Neutrophil (primary cell): ENCODE measurements at regions not wholly inside any gene's neighbourhood (a gene's known extent, or its start where the extent isn't known, plus 50 kb on each side); places are given as distances from the start of the nearest gene placed in this dataset.
"Not testable (repeated sequence)": the region's sequence is repeated elsewhere in the genome, so short reads cannot be mapped to it uniquely, and the experiment has no call there.

ENCODE experiments used
- H3K27ac ChIP-seq: fragments of 200-600 bp; sonication (generic); 2 replicates; pipeline ENCODE4 v1.5.1; 2016; ENCODE audit warnings: mild to moderate bottlenecking, moderate library complexity
- H3K27me3 ChIP-seq: fragments of 200-600 bp; sonication (generic); 2 replicates; pipeline ENCODE4 v1.6.0; 2016; ENCODE audit warnings: mild to moderate bottlenecking
- H3K36me3 ChIP-seq: fragments of 200-600 bp; sonication (generic); 2 replicates; pipeline ENCODE4 v1.5.1; 2017
- H3K4me1 ChIP-seq, 2 experiments: fragments of 200-600 bp in 1 of 2; sonication (generic) in 1 of 2; 1 replicate in 1 of 2; 2 replicates in 1 of 2; pipeline versions ENCODE4 v1.5.1 to v1.6.1; 2013 to 2016; ENCODE audit warnings: low read depth in 1 of 2, low read length in 1 of 2, mild to moderate bottlenecking in 1 of 2, moderate library complexity in 1 of 2; ENCODE audit not compliant: control insufficient read depth in 1 of 2, insufficient read depth in 1 of 2
- H3K4me3 ChIP-seq, 2 experiments: fragments of 200-600 bp in 1 of 2; sonication (generic) in 1 of 2; 1 replicate in 1 of 2; 2 replicates in 1 of 2; pipeline ENCODE4 v1.5.1; 2013 to 2016; ENCODE audit warnings: low read depth in 1 of 2, low read length in 1 of 2, mild to moderate bottlenecking in 1 of 2, moderate library complexity in 1 of 2
- H3K9me3 ChIP-seq: fragments of 200-600 bp; sonication (generic); 2 replicates; pipeline ENCODE4 v1.5.1; 2016
- TF ChIP-seq, protein P1 (sequence below): fragments of 200-600 bp; sonication (generic); IDR thresholded peaks from 2 replicates; pipeline ENCODE4 v1.5.1; 2016; ENCODE audit warnings: antibody characterized with exemption

DNA sequence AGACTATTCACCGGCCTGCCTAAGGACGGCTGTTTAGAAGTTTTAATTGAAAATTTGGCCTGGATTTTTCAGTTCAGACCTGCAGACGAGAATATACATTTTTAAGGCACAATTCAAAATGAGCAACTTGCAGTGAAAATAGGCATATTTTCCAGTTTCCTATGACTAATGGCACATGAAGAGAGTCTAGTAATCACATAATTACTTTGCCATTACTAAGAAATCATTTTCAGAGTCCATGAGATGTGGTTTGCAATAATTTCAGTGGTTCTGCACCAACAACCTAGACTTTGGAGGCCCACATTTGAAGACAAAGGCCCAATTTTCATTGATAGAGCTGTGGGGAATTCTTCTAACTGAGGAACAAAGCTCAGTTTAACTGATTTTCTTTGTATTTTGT lies 205.3 kb downstream of the SOX2 start:
- Histone ChIP-seq H3K27me3 (no peaks in the 10 kb centered on the region), H3K36me3 (no peaks in the 10 kb centered on the region), H3K4me1 (no peaks in the 10 kb centered on the region), H3K4me3 (no peak overlapping the region), H3K9me3 (no peaks in the 10 kb centered on the region), H3K27ac (no peak overlapping the region)
- TF ChIP-seq, protein P1, sequence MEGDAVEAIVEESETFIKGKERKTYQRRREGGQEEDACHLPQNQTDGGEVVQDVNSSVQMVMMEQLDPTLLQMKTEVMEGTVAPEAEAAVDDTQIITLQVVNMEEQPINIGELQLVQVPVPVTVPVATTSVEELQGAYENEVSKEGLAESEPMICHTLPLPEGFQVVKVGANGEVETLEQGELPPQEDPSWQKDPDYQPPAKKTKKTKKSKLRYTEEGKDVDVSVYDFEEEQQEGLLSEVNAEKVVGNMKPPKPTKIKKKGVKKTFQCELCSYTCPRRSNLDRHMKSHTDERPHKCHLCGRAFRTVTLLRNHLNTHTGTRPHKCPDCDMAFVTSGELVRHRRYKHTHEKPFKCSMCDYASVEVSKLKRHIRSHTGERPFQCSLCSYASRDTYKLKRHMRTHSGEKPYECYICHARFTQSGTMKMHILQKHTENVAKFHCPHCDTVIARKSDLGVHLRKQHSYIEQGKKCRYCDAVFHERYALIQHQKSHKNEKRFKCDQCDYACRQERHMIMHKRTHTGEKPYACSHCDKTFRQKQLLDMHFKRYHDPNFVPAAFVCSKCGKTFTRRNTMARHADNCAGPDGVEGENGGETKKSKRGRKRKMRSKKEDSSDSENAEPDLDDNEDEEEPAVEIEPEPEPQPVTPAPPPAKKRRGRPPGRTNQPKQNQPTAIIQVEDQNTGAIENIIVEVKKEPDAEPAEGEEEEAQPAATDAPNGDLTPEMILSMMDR = no peak

DNA sequence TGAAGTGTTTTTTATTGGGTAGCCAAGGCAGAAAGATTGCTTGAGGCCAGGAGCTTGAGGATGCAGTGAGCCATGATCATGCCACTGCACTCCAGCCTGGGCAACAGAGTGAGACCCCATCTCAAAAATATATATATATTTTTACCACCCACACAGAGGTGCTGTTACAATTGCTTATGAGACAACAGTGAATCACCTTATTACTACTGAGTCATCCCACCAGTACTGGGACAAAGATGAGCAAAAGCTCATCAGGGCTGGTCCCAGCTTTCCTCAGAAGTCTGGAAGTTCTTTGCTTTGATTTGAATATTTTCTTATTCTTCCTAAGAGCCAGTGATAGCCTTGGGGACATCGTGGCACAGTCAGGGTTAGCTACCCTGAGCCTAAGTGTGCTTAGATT lies 207.7 kb downstream of the SOX2 start:
- TF ChIP-seq, protein P1 = no peak
- Histone ChIP-seq H3K27me3 (no peaks in the 10 kb centered on the region), H3K4me1 (no peaks in the 10 kb centered on the region), H3K4me3 (no peak overlapping the region), H3K36me3 (no peaks in the 10 kb centered on the region), H3K27ac (no peak overlapping the region), H3K9me3 (no peaks in the 10 kb centered on the region)

DNA sequence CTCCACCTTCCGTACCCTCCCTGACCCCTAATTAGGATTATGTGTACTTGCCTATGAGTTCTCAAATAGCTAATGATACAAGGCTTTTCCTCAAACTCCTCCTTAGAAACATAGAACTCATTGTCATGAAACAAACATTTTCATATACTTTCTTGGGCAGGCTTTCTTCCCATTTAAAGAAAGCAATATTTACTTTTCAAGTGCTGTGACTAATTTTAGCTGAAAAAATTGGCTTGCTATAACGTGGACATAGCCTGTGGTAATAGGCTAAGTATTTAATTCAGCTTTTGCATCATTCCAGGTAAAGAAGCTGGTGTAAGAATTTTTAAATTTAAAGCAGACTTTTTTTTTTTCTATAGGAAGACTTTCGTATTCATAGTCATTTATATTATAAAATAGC lies 208.7 kb downstream of the SOX2 start:
- Histone ChIP-seq H3K27me3 (no peaks in the 10 kb centered on the region), H3K4me1 (no peaks in the 10 kb centered on the region), H3K9me3 (no peaks in the 10 kb centered on the region), H3K27ac (no peak overlapping the region), H3K36me3 (no peaks in the 10 kb centered on the region), H3K4me3 (no peak overlapping the region)
- TF ChIP-seq, protein P1 = no peak

DNA sequence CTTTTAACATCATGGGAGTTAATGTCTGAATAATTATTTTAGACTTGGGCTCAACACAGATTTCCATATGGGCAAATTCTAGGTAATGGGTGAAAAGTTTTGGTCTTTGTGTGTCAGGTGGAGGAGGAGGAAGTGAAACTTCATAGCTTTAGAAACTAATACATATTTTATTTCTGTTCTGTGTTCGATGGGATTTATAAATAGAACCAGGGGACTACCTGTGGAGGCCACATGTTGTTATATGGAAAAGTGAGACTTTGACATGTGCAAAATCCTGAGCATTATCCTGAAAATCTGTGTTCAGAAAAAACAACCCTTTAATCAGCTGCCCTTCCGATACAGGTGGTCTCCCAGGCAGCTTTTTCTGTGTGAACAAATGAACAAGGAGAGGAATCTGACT lies 209.5 kb downstream of the SOX2 start:
- Histone ChIP-seq H3K27me3 (no peaks in the 10 kb centered on the region), H3K27ac (no peak overlapping the region), H3K4me3 (no peak overlapping the region), H3K36me3 (no peaks in the 10 kb centered on the region), H3K4me1 (no peaks in the 10 kb centered on the region), H3K9me3 (no peaks in the 10 kb centered on the region)
- TF ChIP-seq, protein P1 = no peak

DNA sequence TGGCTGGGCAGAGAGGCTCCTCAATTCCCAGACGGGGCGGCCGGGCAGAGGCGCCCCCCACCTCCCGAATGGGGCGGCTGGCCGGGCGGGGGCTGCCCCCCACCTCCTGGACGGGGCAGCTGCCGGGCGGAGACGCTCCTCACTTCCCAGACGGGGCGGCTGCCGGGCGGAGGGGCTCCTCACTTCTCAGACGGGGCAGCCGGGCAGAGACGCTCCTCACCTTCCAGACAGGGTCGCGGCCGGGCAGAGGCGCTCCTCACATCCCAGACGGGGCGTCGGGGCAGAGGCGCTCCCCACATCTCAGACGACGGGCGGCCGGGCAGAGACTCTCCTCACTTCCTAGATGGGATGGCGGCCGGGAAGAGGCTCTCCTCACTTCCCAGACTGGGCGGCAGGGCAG lies 214.1 kb downstream of the SOX2 start:
- H3K27ac ChIP-seq = not testable (repeated sequence)

DNA sequence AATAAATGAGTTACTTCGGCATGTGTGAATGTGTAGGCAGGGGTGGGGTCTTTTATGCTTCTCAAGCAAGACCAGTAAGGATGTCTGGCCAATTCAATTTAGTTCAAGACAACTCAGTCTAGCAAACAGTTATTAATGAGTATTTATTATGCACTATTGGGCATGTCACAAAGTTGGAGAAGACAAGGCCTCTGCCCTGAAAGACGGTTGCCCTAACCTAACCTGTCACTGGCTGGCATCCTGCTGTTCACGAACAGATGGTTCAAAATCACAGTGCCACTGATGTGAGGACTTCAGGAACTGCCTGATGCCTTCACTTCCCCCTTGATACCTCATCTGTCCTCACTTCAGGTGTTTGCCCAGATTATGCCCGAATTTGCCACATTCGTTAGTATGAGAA lies 217.8 kb downstream of the SOX2 start:
- no peak overlapping the region for H3K4me3 ChIP-seq

More for the DNA sequence above, 214.1 kb downstream of the SOX2 start:
- not testable (repeated sequence) for H3K36me3 ChIP-seq, H3K27me3 ChIP-seq, H3K4me3 ChIP-seq, H3K9me3 ChIP-seq, H3K4me1 ChIP-seq

More for the DNA sequence above, 217.8 kb downstream of the SOX2 start:
- Histone ChIP-seq H3K9me3 (no peaks in the 10 kb centered on the region), H3K27ac (no peak overlapping the region), H3K27me3 (no peaks in the 10 kb centered on the region), H3K36me3 (no peaks in the 10 kb centered on the region), H3K4me1 (no peaks in the 10 kb centered on the region)
- TF ChIP-seq, protein P1 = no peak
